Sigmoid colon (tissue), 6 donors: ENCODE measurements at regions not wholly inside any gene's neighbourhood (a gene's known extent, or its start where the extent isn't known, plus 50 kb on each side); places are given as distances from the start of the nearest gene placed in this dataset.

Source experiments
- DNase-seq: peaks from one replicate; pipeline ENCODE4 v3.0.0-alpha.2; 2019
- H3K27ac ChIP-seq, 4 donors: fragments of 200-600 bp; sonication (generic); one replicate each; pipeline ENCODE4 v1.5.1; 2016 to 2019; ENCODE audit warnings: mild to moderate bottlenecking in 1 of 4
- H3K27me3 ChIP-seq, 3 donors: fragments of 200-600 bp; sonication (generic); one replicate each; pipeline ENCODE4 v1.5.1; 2019; ENCODE audit warnings: mild to moderate bottlenecking in 1 of 3
- H3K36me3 ChIP-seq, 4 donors: fragments of 200-600 bp; sonication (generic); one replicate each; pipeline ENCODE4 v1.5.1; 2016 to 2019
- H3K4me1 ChIP-seq, 4 donors: fragments of 200-600 bp; sonication (generic); one replicate each; pipeline ENCODE4 v1.5.1; 2017 to 2019
- H3K4me3 ChIP-seq, 4 donors: fragments of 200-600 bp; sonication (generic); one replicate each; pipeline ENCODE4 v1.5.1; 2017 to 2019; ENCODE audit warnings: mild to moderate bottlenecking in 2 of 4, moderate library complexity in 1 of 4
- H3K9me3 ChIP-seq, 4 donors: fragments of 200-600 bp in 3 of 4; sonication (generic) in 3 of 4; one replicate each; pipeline versions ENCODE4 v1.5.1 to v1.6.1; 2013 to 2019
- CTCF ChIP-seq, 4 experiments: fragments of 450-650 bp in 3 of 4; fragments of 200-600 bp in 1 of 4; IDR thresholded peaks; one replicate each; pipeline ENCODE4 v1.5.1; 2016 to 2019; ENCODE audit warnings: antibody characterized with exemption in 4 of 4, mild to moderate bottlenecking in 3 of 4, moderate library complexity in 2 of 4
- EP300 ChIP-seq, 4 donors: sonication (generic); formaldehyde crosslinking; IDR thresholded peaks; one replicate each; pipeline ENCODE4 v1.6.1; 2017; ENCODE audit warnings: antibody characterized with exemption in 4 of 4
- POLR2A ChIP-seq, 2 donors: fragments of 450-650 bp; IDR thresholded peaks; one replicate each; pipeline ENCODE4 v1.6.1; 2016; ENCODE audit warnings: antibody characterized with exemption in 2 of 2, mild to moderate bottlenecking in 2 of 2, moderate library complexity in 2 of 2
- POLR2AphosphoS5 ChIP-seq, 4 donors: sonication (generic); formaldehyde crosslinking; IDR thresholded peaks; one replicate each; pipeline ENCODE4 v1.6.1; 2017; ENCODE audit warnings: antibody characterized with exemption in 4 of 4
- WGBS, 2 donors: extraction: QIAGEN DNeasy Blood & Tissue Kit; methylation state at CpG; one replicate each; pipeline ENCODE4 v1.1.7; 2013; 5-methylcytosine and 5-hydroxymethylcytosine counted together
- intact Hi-C: fragments of 100-400 bp; cut with DNase I; formaldehyde crosslinking; loops from one replicate; pipeline ENCODE4 v1.15.1; 2023
- donor health status: healthy with polysubstance abuse.
- donor health status: healthy.

- WGBS, 2 donors, result 42 to 77% methylated on average over 1 of the region's 1 CpG
- H3K4me1 ChIP-seq, result no peaks in the 10 kb centered on the region
- intact Hi-C loops, result no loop called here
- no peak overlapping the region for H3K27ac ChIP-seq
- no peaks in the 10 kb centered on the region for H3K9me3 ChIP-seq
- H3K27me3 ChIP-seq, result no peaks in the 10 kb centered on the region
- TF ChIP-seq CTCF (IDR thresholded peaks at IDR 0.05), result no peak
- TF ChIP-seq EP300 (IDR thresholded peaks at IDR 0.05), result no peak
- no peak for TF ChIP-seq POLR2A (IDR thresholded peaks at IDR 0.05)
- TF ChIP-seq POLR2AphosphoS5 (IDR thresholded peaks at IDR 0.05), result no peak
- DNase-seq, result no peak
- no peak overlapping the region for H3K4me3 ChIP-seq
- no peaks in the 10 kb centered on the region for H3K36me3 ChIP-seq
These were observed 160.5 kb downstream of the LTN1 start for GRCh38 chr21:28832013-28832714.

DNA sequence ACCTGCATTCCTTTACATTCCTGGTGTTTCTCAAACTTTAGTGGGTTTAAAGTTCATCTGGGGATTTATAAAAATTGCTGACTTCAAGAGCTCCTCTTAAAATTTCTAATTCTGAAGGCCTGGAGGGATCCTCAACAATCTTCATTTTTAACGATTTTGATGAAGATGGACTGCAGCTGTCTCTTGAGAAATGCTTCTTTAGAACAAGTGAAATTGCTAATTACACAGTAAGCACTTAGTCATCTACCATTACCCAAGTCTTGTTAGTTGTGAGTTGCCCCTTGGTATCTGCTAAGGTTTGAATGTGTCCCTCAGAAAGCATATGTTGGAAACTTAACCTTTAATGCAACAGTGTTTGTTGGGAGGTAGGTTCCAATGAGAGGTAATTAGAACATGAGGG lies 163.7 kb downstream of the LTN1 start:
- Histone ChIP-seq H3K27me3 (no peaks in the 10 kb centered on the region), H3K4me3 (no peak overlapping the region), H3K9me3 (no peaks in the 10 kb centered on the region), H3K27ac (no peak overlapping the region), H3K36me3 (no peaks in the 10 kb centered on the region), H3K4me1 (no peaks in the 10 kb centered on the region)
- TF ChIP-seq POLR2AphosphoS5 (IDR thresholded peaks at IDR 0.05), result no peak
- no peak for TF ChIP-seq POLR2A (IDR thresholded peaks at IDR 0.05)
- TF ChIP-seq EP300 (IDR thresholded peaks at IDR 0.05), result no peak
- no peak for TF ChIP-seq CTCF (IDR thresholded peaks at IDR 0.05)
- no peak for DNase-seq
- 70 to 84% methylated on average over 1 of the region's 1 CpG for WGBS, 2 donors
- intact Hi-C loops, result no loop called here

- 91 to 92% methylated on average over 3 of the region's 3 CpGs for WGBS, 2 donors
- Histone ChIP-seq H3K27me3 (no peaks in the 10 kb centered on the region), H3K27ac (peak overlapping the region in 1 of 4 donors; percentile 81), H3K9me3 (no peaks in the 10 kb centered on the region), H3K36me3 (no peaks in the 10 kb centered on the region), H3K4me3 (no peak overlapping the region), H3K4me1 (peaks cover 0 to 7% (median 5%) of the 10 kb centered on the region in 4 donors)
- intact Hi-C loops, result no loop called here
- no peak for DNase-seq
- no peak for TF ChIP-seq POLR2AphosphoS5 (IDR thresholded peaks at IDR 0.05)
- no peak for TF ChIP-seq EP300 (IDR thresholded peaks at IDR 0.05)
- TF ChIP-seq CTCF (IDR thresholded peaks at IDR 0.05), result no peak
- TF ChIP-seq POLR2A (IDR thresholded peaks at IDR 0.05), result no peak
These were observed 164.7 kb downstream of the LTN1 start for GRCh38 chr21:28828021-28828420.

DNA sequence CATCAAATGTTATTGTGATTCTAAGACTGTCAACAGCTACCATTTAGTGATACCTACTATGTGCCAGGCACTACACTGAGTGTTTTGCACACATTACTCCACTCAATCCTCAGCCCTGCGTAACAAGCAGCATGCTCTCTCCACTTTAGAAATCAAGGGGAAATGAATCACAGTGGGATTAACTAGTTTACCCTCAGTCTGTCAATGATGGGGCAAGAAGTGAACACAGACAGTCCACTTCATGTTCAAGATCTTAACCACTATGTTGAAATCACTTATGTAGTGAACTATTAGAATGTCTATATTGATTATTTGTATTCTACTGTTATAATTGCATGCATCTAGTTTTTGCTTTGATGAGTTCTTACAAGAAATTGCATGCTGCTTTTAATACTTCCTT lies 165.3 kb downstream of the LTN1 start:
- Histone ChIP-seq H3K27ac (peak overlapping the region in 1 of 4 donors; percentile 81), H3K9me3 (no peaks in the 10 kb centered on the region), H3K27me3 (no peaks in the 10 kb centered on the region), H3K4me3 (no peak overlapping the region), H3K36me3 (no peaks in the 10 kb centered on the region), H3K4me1 (peaks cover 0 to 13% (median 11%) of the 10 kb centered on the region in 4 donors)
- DNase-seq, result no peak
- intact Hi-C loops, result no loop called here
- 81 to 85% methylated on average over 1 of the region's 1 CpG for WGBS, 2 donors
- no peak for TF ChIP-seq CTCF (IDR thresholded peaks at IDR 0.05)
- TF ChIP-seq POLR2AphosphoS5 (IDR thresholded peaks at IDR 0.05), result no peak
- TF ChIP-seq POLR2A (IDR thresholded peaks at IDR 0.05), result no peak

DNA sequence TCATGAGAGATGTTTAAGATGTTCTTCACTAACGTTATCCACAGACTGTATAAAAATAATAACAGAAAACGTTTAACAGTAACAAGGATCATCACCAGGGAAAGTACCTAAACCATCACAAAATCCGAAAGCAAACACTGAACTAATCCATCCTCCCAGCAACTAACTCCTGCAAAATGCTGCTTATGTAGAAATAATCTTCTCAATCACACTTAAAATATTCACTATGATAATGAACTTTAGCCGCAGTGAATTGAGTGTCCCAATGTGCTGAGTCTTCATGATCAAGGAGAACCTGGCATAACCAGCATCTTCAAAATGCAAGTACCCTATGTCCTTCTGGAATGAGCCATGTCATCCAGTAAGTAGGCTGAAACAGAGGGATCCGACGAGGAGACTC lies 166.1 kb downstream of the LTN1 start:
- Histone ChIP-seq H3K36me3 (no peaks in the 10 kb centered on the region), H3K9me3 (no peaks in the 10 kb centered on the region), H3K27me3 (no peaks in the 10 kb centered on the region), H3K4me1 (peaks cover 0 to 22% (median 19%) of the 10 kb centered on the region in 4 donors), H3K27ac (peak overlapping the region in 1 of 4 donors; percentile 81), H3K4me3 (no peak overlapping the region)
- WGBS, 2 donors, result 82 to 83% methylated on average over 6 of the region's 6 CpGs
- intact Hi-C loops, result no loop called here
- no peak for TF ChIP-seq EP300 (IDR thresholded peaks at IDR 0.05)
- no peak for TF ChIP-seq POLR2AphosphoS5 (IDR thresholded peaks at IDR 0.05)
- TF ChIP-seq CTCF (IDR thresholded peaks at IDR 0.05), result no peak
- TF ChIP-seq POLR2A (IDR thresholded peaks at IDR 0.05), result no peak
- no peak for DNase-seq
